Glomerular visceral epithelial cell (primary cell): ENCODE measurements at regions not wholly inside any gene's neighbourhood (a gene's known extent, or its start where the extent isn't known, plus 50 kb on each side); places are given as distances from the start of the nearest gene placed in this dataset.

Source experiments
- DNase-seq: peaks from one replicate; pipeline ENCODE4 v3.0.0-alpha.2; 2016; ENCODE audit errors: extremely low spot score

DNA sequence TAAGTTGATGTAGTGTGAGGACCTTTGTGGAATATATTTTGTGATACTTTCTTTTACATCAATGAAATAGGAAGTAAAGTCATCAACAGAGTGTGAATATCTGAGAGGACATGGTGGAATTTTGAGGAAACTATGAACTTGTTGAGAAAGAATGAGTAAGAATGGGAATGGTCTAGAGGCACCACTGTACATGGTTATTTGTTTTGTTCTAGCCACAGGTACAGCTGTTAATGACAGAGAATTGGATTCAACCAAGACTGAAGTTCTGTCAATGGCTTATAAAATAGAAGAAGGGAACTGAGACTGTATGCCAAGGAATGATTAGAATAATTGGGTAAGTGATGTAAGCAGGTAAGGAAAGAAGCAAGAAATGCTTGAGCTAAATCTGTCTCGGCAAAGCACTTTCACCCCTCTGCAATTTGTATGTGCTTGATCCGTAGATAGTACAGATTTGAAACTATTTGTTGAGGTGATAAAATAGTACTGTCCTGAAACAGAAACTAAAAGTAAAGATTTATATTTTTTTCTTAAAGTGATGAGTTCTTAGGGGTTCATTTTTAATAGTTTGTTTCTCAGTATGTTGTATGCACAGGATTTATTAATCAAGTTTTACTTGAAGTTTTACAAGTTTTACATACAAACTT, 468.8 kb upstream of the SMC2 start:
- DNase-seq: no peak

DNA sequence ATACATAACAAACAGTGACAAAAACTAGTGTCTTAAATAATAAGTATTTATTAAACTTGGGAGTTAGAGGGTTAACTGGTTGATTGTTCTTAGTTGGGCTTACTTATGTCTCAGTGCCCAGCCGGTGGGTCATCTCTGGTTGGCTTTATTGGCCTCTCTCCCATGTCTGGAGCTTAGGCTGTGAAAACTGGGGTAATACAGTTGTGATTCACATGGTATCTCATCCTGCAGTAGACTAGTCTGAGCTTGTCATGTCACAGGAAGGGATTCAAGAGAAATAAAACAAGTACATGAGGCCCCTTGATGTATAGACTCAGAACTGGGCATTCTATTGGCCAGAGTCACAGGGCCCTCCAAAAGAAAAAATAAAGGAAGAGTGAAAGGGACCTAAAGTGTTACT, 466.4 kb upstream of the SMC2 start:
- DNase-seq: no peak

DNA sequence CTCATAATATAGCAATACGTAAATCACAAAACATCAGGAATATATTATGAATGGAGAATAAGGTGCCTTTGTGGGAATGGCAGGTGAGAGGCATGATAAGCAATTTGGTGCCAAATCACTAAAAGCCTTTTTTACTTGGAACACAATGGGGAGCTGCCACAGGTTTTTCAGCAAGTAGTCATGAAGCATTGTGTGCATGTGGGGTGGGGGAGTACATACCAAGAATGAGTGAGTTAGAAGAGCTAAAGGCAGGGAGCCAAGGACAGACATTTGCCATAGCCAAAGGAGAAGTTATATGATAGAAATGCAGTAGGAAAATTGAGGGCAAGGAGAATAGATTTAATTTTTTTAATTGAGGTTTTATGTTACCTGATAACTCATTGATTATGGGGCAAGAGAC, 445.0 kb upstream of the SMC2 start:
- DNase-seq: no peak

DNA sequence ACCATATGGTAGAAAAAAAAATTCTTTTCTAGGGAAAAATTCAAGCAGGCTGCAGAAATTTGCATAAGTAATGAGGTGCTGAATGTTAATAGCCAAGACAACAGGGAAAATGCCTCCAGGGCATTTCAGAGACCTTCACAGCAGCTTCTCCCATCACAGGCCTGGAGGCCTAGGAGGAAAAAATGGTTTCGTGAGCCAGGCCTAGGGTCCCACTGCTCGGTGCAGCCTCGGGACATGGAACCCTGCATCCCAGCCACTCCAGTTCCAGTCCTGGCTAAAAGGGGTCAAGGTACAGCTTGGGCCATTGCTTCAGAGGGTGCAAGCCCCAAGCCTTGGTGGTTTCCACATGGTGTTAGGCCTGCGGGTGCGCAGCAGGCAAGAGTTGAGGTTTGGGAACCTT, 436.0 kb upstream of the SMC2 start:
- no peak for DNase-seq

DNA sequence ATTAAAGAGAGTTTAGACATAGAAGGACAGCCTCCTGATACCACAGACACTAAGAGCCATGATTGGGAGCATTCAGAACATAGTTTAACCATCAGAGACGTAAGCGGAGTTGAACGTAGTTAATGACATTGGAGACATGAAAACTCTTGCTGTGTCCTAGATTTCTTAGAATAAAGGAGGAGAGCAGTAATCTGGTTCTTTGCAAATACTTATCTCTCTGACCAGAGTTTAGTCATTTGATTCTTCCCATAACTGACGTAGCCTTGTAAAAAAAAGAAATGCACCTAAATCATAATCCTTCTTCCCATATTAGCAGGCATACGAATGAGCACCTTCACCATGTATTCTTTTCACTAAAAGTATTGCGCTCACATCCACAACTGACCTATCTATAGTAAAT, 433.3 kb upstream of the SMC2 start:
- no peak for DNase-seq

DNA sequence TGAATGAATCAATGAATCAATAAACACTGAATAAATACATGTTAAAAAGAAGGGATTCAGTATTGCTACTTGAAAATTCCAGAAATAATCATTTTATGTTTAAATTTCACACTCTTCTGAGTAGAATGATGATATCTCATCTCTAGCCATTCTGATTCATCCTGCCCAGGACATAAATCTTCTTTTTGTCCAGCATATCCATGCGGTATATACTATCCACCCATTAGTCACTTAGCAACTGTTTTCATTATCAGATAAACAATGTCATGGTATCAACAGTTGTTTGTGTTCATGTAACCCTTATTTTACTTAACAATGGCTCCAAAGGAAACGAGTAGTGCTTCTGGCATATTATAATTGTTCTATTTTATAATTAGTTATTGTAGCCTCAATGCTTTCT, 432.4 kb upstream of the SMC2 start:
- no peak for DNase-seq

DNA sequence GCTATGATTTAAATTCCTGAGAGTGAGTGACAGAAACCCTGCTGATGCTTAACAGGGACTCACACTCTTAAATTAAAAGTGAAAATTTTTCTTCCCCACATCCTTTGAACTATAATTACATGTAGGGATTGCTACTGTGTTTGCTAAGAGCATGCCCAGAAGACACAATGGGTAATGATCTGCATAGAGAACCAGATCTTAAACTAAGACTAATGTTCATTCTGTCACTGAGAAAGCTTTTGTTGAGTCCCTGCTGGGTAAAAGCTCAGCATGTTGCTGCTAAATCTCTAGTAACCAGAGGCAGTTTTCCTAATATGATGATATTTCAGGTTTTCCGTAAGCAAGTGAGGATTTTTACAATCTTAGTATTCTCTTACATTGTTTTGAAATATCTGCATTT, 424.8 kb upstream of the SMC2 start:
- DNase-seq: no peak

DNA sequence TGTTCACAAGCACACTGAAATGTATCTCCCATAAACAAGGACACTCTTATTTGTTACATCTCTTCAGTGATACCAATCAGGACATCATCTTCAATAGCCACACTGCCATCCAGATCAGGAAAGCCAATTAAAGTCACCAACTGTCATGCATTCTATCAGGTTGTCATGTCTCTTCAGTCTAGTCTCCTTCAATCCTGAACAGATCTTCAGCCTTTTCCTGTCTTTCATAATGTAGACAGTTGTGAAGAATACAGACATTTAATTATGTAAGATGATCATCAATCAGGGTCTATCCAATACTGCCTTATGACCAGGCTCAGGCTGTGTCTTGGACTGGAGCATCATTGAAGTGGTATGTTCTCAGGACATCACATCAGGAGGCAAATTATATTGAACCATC, 419.8 kb upstream of the SMC2 start:
- no peak for DNase-seq

DNA sequence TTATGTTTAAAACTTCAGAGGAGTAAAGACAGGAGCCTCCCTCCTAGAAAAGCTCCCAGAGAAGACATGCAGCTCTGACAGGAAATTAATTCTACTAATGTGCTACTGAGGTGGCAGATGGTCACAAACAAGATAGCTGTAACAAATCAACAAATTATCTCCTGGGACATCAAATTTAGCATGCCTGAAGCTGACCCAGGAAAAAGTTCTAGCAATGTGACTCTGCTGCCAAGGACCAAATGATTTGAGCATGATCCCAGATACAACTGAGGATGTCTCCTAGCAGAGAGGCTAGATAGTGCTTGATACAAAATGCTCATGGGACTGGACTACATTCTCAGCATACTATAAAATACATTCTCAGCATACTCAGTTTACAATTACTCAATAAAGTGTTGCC, 413.5 kb upstream of the SMC2 start:
- DNase-seq: no peak

DNA sequence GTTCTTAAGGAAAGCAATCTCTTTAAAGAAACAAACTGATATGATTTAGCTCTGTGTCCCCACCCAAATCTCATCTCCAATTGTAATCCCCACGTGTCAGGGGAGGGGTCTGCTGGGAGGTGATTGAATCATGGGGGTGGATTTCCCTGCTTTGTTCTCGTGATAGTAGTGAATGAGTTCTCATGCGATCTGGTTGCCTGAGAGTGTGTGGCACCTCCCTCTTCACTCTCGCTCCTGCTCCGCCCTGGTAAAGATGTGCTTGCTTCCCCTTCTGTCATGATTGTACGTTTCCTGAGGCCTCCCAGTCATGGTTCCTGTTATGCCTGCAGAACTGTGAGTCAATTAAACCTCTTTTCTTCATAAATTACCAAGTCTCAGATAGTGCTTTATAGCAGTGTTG, 412.7 kb upstream of the SMC2 start:
- no peak for DNase-seq

DNA sequence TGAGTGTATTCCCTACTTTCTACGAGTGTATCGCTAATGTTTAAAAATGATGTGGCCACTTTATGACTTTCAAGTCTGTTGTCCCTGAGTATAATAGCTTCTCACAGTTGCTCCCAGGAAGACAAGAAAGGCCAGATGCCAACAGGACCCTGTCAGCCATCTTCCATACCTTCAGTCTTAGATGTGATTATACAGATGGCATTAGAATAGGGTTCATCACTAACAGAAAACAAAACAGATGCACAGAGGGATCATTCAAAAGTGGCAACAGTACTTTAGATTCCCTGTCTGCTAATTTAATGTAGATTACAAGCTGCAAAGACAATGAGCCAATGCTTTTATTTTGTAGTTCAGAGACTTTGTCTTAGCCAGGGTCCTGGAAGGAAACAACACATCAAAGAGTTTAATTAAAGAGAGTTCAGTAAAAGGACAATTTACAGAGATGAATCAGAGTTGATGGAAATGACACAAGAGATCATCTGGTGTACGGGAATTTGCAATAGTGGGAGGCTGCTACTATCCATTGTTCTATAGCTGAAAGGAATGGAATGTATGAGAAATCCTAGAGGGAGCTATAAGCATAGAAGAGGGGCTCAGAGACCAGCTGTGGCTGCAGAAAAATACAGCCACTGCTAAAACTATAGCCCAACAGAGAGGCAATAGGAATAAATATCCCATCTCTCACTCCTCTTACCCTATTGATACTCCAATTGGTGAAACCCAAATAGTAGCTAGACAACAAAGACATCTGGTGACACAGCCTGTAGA, 393.7 kb upstream of the SMC2 start:
- DNase-seq: no peak

DNA sequence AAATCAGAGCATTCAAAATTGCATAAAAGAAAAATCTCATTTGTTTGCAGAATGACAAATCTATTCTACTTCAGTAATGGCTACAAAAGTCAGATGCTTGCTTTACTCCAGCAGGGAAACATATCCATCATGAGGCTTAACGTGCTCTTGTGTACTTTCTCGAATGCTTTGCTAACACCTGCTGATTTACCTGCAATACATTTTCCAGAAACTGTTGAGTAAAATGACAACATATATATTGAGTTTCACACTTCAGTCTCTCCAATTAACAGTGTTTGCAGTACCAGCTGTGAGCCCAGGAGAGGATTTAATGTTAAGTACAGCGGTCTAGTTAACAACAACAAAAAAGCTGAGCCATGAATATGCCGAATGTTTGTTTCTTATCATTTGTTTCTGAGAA, 391.5 kb upstream of the SMC2 start:
- no peak for DNase-seq

DNA sequence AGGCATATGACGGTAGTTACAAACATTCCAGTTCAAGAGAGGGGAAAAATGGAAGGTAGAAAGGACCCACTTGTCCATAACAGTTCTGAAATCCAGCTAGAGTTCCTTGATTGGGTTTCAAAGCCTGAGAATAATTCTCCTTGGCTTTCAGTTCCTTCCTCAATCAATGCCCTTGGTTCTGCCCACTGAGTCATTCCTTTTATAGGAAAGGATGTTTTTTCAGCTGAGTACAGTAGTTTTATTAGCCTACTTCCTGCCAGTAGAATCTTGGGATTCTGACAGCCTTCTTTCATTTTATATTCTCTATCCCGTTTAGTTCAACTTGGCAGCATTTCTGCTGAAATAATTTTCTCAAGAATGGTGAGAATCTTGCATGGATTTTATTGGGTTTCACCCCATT, 386.9 kb upstream of the SMC2 start:
- DNase-seq: no peak

DNA sequence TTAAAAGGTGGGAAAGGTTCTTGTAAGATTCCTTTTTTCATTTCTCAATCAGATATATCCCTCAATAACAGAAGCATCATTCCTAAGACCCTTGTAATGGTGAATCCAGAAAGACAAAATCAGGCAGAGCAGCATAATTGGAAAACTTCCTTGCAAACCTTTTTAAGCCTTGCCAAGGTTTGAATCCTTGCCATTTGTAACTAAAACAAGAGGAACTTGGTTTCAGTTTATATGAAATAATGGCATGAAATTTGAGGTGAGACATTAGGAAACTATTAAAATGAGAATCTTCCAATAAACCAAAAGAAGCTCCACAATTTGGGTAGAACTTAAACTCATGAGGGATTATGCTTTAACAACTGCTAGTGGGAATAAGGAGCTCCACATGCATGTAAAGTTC, 384.7 kb upstream of the SMC2 start:
- DNase-seq: no peak

DNA sequence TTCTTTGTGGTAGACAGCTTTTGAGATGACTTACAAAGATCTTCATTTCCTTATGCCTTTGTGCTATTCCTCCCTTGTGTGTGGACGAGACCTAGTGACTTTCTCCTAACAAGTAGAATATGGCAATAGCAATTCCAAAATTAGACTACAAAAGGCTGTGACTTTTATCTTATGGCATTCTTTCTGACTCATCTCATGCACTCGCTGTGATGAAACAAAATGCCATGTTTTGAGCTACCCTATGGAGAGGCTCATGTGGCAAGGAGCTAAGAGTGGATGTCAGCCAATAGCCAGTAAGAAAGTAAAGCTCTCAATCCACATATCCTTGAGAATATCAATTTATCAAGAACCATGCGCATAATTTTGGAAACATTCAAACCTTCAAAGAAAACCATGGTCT, 380.5 kb upstream of the SMC2 start:
- DNase-seq: no peak

DNA sequence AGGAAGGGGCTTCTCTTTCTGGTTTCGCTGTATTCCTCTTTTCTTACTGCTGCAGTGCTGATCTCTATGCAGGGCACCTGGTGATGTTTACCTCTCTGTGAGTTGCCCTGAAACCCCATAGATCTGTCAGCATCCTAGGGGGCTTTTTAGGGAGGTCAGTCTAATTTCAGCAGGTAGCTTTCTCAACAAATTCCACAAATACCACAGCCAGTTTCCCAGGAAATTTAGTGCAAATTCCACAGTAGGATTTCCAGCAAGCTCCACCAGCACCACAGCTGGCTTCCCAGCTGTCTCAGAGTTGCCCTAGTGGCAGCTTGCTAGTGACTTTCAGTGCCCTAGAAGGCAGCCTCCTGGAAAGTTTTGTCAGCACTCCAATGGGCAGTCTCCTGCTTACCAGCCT, 379.1 kb upstream of the SMC2 start:
- peak; percentile 14 for DNase-seq

DNA sequence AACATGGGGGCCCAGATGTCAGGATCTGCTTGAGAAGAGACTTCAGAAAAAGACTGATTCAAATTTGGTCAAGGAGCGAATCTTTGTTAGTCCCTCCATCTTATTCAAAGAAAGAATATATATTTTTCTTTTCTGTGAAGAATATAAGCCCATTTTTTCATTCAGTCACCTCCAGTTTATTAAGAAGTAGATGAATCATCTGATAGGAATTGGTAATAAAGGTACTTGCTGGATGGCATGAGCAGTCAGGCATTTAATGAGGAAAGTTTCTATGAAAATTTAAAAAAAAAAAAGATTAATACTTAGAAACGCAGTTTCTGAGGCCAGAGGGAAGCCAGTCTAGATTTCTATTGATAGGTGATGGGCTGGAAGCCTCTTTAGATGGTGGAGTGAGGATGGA, 373.1 kb upstream of the SMC2 start:
- DNase-seq: peak; percentile 5

DNA sequence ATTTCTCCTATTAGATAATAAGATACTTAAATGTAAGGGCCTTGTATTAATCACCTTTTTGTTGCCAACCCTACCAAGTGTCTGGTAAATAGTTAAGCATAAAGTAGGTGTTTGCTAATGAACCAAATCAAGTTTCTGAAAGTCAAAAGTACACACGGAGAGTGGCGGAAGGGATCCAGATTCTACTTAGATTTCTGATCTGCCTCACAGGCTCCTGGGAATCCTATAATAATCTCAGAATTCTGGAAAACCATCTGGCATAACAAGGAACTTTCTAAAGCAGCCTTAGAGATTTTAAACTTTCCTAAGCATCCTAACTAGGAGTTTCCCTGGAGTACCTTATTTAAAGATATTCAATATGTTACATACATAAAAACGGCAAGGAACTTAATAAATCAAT, 363.2 kb upstream of the SMC2 start:
- no peak for DNase-seq

DNA sequence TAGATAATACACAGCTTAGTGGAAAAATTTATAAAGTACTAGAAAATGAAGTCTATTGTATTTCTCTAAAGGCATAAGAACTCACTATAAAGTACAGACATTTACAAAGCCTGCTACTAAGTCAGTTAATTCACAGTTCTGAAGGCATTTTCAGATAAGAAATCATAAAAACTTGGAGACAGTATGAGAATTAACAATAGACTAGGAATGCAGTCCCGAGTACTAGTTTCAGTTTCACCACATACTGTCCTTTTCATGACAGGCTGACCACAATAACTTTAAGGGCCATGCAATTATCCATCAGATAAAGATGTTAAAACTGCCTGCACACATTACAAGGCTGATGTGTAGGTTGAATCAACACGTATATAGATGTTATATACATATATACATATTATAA, 362.6 kb upstream of the SMC2 start:
- DNase-seq: peak; percentile 46

DNA sequence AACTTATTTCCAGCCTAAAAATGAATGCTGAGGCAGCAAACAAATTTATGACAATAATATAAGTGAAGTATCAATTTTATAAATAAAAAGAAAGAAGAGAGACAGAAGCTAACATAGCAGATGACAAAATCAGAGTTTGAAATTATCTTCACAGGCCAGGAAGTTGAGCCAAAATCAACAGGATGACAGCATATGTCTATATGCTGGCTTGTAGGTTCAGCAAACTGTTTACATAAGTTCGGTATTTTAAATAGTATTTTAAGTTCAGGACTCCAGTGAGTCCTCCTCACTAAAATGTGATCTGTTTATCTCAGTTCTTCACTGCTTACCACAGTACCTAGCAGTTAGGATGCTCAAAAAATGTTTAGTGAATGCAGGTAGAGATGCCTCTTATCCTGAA, 359.6 kb upstream of the SMC2 start:
- DNase-seq: no peak

DNA sequence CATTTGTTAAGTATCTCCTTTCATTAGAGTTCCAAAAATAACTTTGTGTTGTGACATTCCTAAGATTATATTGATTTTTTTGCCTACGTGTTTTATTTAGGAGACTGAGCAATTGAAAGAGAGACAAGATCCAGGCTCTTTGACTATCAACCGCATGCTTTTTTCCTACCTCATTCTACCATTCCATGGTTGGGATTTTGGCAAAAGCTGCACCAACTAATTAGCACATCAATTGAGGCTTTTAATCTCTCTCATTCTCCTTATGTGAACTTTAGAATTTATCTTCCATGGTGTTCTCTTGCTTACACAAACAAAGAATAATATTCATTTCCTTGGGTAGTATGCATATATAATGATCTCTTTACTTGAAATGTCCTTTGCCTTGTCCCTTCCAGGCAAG, 338.7 kb upstream of the SMC2 start:
- DNase-seq: no peak

DNA sequence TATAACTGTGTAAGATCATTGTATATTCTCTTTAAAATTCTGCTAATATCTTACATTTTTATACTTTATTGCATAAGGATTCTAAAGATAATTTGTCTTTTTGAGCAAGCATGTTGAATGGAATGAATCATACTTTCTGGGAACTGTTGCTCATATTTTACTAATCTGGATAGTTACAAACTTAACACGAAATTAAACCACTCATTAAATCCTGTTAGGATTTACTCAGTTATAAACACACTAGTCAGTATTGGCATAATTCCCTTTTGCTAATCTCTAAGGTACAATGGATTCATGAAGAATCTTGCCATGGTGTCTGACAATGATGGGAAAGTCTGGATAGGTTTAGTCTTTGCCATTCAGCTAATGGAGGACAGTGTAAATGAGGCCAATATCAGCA, 338.1 kb upstream of the SMC2 start:
- no peak for DNase-seq

DNA sequence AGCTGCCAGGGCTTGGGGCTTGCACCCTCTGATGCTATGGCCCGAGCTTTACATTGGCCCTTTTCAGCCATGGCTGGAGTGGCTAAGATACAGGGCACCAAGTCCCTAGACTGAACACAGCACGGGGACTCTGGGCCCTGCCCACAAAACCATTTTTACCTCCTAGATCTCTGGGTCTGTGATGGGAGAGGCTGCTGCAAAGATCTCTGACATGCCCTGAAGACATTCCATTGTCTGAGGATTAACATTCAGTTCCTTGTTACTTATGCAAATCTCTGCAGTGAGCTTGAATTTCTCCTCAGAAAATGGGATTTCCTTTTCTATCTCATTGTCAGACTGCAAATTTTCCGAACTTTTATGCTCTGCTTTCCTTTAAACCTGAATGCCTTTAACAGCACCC, 337.0 kb upstream of the SMC2 start:
- DNase-seq: no peak

DNA sequence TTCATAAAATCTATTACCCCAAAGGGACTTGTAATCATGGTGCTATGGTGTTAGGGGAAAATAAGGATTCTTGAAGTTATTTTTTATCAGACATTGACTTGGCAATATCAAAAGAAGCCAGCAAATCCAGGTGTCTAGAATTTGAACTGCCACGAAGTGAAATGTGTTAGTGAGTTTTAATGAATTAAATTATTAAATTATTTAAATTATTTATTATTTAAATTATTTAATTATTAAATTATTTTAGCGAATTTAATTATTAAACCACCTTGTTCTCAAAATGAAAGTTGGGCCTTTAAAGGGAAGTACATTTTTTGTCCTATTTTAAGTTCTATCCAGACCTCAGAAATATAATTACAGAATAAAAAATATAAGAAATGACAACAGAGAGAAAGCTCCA, 332.6 kb upstream of the SMC2 start:
- DNase-seq: no peak
